ENCODE measurements at regions not wholly inside any gene's neighbourhood (a gene's known extent, or its start where the extent isn't known, plus 50 kb on each side); places are given as distances from the start of the nearest gene placed in this dataset.

DNA sequence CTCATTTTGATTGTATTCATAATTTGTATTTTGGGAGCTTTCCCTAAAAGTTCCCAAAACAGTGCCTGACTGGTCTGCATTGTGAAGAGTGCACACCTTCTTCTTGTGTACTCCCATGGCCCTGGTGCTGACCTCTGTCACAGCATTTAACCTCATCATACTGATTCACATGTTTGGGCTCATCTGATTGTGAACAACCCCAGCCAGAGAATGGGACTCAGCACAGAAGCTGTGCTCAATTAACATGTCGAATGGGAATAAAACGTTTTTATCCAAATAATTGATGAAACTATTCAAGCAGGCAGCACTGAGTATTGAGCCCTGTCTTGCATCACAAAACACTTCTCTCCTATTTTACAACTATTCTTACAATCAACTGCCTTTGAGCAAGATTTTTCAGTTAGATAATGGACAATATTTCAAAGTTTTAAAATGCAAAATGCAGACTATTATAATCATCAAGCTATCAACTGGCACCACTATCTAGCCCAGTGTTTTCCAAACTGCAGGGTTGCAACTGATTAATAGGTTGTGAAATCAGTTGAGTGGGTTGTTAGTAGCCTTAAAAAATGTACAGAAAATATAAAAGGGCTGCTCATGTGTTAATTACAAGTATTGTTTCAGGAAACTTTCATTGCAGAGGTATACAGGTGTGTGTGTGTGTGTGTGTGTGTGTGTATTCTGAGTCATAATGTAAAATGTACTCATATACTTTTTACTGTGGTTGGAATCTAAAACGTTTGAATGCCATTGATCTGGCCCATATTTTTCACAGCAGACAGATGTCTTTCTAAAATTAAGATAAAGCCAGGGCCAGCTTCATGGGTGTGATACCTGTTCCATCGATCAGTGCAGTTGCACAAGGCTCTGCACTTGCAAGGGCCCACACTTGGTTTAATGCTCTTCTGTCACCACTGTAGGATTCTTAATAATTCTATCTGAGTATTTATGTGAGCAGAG, 190.5 kb downstream of the PIK3R1 start:
- intact Hi-C loops (cut with micrococcal nuclease) = no loop called here
- no peak for ATAC-seq (ENCODE audit: low read depth)

More for the DNA sequence above, 190.5 kb downstream of the PIK3R1 start:
- ChIA-PET POLR2A (interaction anchor here (0.7 kb wide), 1 partner anchor 31 kb away, joined by 3 read pairs; no protein-coding TSS in a partner anchor), CTCF (no interaction called here)
- H3K27ac Mint-ChIP-seq = peak overlapping the region; percentile 28
- H2AFZ ChIP-seq (ENCODE audit: insufficient read depth, low read depth, low read length, poor library complexity, severe bottlenecking) = peak overlapping the region; percentile 52
- H3K36me3 ChIP-seq (replicated peaks in 1 of 2; ENCODE audit: control extremely low read depth in 1 of 2, control insufficient read depth in 1 of 2, extremely low read depth in 1 of 2, insufficient read depth in 2 of 2, low read length in 1 of 2) = no peaks in the 10 kb centered on the region
- no peaks in the 10 kb centered on the region for H3K27me3 Mint-ChIP-seq
- TF ChIP-seq EZH2 (IDR thresholded peaks at IDR 0.05; ENCODE audit: borderline replicate concordance, insufficient read depth, low read depth, low read length, poor library complexity, severe bottlenecking) (no peak), CTCF (IDR thresholded peaks at IDR 0.05) (no peak)
- no peak for DNase-seq
- H3K9me3 ChIP-seq (ENCODE audit: control extremely low read depth in 1 of 3, control insufficient read depth in 2 of 3, insufficient read depth in 1 of 3, low read length in 2 of 3) = no peaks in the 10 kb centered on the region
- 67% methylated on average over 2 of the region's 4 CpGs for WGBS (ENCODE audit: insufficient coverage)
- H3K4me3 ChIP-seq (ENCODE audit: control extremely low read depth in 1 of 5, extremely low read depth in 1 of 5, insufficient read depth in 1 of 5, low read depth in 2 of 5, low read length in 4 of 5) = no peak overlapping the region
- H3K27ac ChIP-seq (ENCODE audit: low read length in 2 of 2) = no peak overlapping the region
- no peaks in the 10 kb centered on the region for H4K20me1 ChIP-seq (ENCODE audit: control insufficient read depth, insufficient read depth, low read length, poor library complexity, severe bottlenecking)
- H3K9me3 Mint-ChIP-seq (ENCODE audit: insufficient read depth) = no peaks in the 10 kb centered on the region
- peaks cover 14 to 15% of the 10 kb centered on the region in 2 donors for H3K4me1 ChIP-seq (ENCODE audit: control insufficient read depth in 2 of 2, insufficient read depth in 2 of 2, low read length in 2 of 2)
- H3K27me3 ChIP-seq (replicated peaks in 1 of 4; ENCODE audit: control extremely low read depth in 1 of 4, control insufficient read depth in 3 of 4, insufficient read depth in 4 of 4, low read length in 3 of 4) = no peaks in the 10 kb centered on the region
- H3K9ac ChIP-seq (ENCODE audit: low read length) = no peak overlapping the region
- H3K4me1 Mint-ChIP-seq = peaks cover 17% of the 10 kb centered on the region
- no peaks in the 10 kb centered on the region for H3K79me2 ChIP-seq (ENCODE audit: control insufficient read depth, insufficient read depth, low read length)
- H3K4me3 Mint-ChIP-seq = peak overlapping the region; percentile 24
- H3K4me2 ChIP-seq (replicated peaks; ENCODE audit: low read depth, low read length, poor library complexity, severe bottlenecking) = peak overlapping the region; percentile 54
